ENCODE measurements at regions not wholly inside any gene's neighbourhood (a gene's known extent, or its start where the extent isn't known, plus 50 kb on each side); places are given as distances from the start of the nearest gene placed in this dataset.
A peak's percentile ranks its signal among the peaks of the same experiment; 100 is the strongest.

- DNase-seq (ENCODE audit: low read depth in 2 of 2): peak in 1 of 2 donors; percentile 41
Measured at GRCh38 chr2:120564213-120565094, 171.2 kb upstream of the GLI2 start.

GRCh38 chr2:120565095-120565460 lies 170.6 kb upstream of the GLI2 start:
- no peak for DNase-seq (ENCODE audit: low read depth in 2 of 2)

- DNase-seq (ENCODE audit: low read depth in 2 of 2): no peak
Measured at GRCh38 chr2:120565929-120566328, 169.7 kb upstream of the GLI2 start.

GRCh38 chr2:120566331-120567035 lies 169.2 kb upstream of the GLI2 start:
- peak in 1 of 2 donors; percentile 80 for DNase-seq (ENCODE audit: low read depth in 2 of 2)

GRCh38 chr2:120567128-120567527 lies 168.5 kb upstream of the GLI2 start:
- no peak for DNase-seq (ENCODE audit: low read depth in 2 of 2)

GRCh38 chr2:120568089-120568974 lies 167.3 kb upstream of the GLI2 start:
- DNase-seq (ENCODE audit: low read depth in 2 of 2): no peak

GRCh38 chr2:120568975-120569268 lies 166.7 kb upstream of the GLI2 start:
- no peak for DNase-seq (ENCODE audit: low read depth in 2 of 2)

- DNase-seq (ENCODE audit: low read depth in 2 of 2): no peak
Measured at GRCh38 chr2:120570001-120570400, 165.7 kb upstream of the GLI2 start.

- no peak for DNase-seq (ENCODE audit: low read depth in 2 of 2)
Measured at GRCh38 chr2:120570546-120570945, 165.1 kb upstream of the GLI2 start.

GRCh38 chr2:120571015-120571728 lies 164.5 kb upstream of the GLI2 start:
- no peak for DNase-seq (ENCODE audit: low read depth in 2 of 2)

- no peak for DNase-seq (ENCODE audit: low read depth in 2 of 2)
Measured at GRCh38 chr2:120572226-120572625, 163.4 kb upstream of the GLI2 start.

- DNase-seq (ENCODE audit: low read depth in 2 of 2): no peak
Measured at GRCh38 chr2:120574620-120575019, 161.0 kb upstream of the GLI2 start.

GRCh38 chr2:120575966-120576365 lies 159.7 kb upstream of the GLI2 start:
- DNase-seq (ENCODE audit: low read depth in 2 of 2): no peak

GRCh38 chr2:120576509-120577474 lies 158.9 kb upstream of the GLI2 start:
- DNase-seq (ENCODE audit: low read depth in 2 of 2): peak; percentile 73 to 97

- no peak for DNase-seq (ENCODE audit: low read depth in 2 of 2)
Measured at GRCh38 chr2:120577721-120578295, 157.9 kb upstream of the GLI2 start.

- DNase-seq (ENCODE audit: low read depth in 2 of 2): no peak
Measured at GRCh38 chr2:120578576-120579352, 156.9 kb upstream of the GLI2 start.

- no peak for DNase-seq (ENCODE audit: low read depth in 2 of 2)
Measured at GRCh38 chr2:120579916-120580685, 155.6 kb upstream of the GLI2 start.

GRCh38 chr2:120580709-120581108 lies 155.0 kb upstream of the GLI2 start:
- DNase-seq (ENCODE audit: low read depth in 2 of 2): no peak
